ENCODE measurements at regions not wholly inside any gene's neighbourhood (a gene's known extent, or its start where the extent isn't known, plus 50 kb on each side); places are given as distances from the start of the nearest gene placed in this dataset.

DNA sequence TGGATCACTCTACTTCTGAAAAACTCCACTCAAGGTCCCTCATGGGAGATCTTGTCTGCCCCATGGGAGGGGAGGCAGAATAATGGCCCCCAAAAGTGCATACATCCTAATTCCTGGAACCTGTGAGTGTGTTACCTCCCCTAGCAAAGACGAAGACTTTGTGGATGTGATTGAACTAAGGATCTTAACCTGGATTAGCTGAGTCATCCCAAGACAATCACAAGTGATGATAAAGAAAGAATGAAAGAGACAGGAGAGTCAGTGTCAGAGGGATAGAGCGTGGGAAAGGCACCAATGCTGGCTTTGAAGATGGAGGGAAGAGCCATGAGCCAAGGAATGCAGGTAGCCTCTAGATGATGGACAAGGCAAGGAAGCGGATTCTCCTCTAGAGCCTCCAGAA is 374.7 kb upstream of the DYNLRB2 start:
- TF ChIP-seq POLR2A (IDR thresholded peaks at IDR 0.05) = no peak
- TF ChIP-seq, protein P1, sequence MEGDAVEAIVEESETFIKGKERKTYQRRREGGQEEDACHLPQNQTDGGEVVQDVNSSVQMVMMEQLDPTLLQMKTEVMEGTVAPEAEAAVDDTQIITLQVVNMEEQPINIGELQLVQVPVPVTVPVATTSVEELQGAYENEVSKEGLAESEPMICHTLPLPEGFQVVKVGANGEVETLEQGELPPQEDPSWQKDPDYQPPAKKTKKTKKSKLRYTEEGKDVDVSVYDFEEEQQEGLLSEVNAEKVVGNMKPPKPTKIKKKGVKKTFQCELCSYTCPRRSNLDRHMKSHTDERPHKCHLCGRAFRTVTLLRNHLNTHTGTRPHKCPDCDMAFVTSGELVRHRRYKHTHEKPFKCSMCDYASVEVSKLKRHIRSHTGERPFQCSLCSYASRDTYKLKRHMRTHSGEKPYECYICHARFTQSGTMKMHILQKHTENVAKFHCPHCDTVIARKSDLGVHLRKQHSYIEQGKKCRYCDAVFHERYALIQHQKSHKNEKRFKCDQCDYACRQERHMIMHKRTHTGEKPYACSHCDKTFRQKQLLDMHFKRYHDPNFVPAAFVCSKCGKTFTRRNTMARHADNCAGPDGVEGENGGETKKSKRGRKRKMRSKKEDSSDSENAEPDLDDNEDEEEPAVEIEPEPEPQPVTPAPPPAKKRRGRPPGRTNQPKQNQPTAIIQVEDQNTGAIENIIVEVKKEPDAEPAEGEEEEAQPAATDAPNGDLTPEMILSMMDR (IDR thresholded peaks at IDR 0.05) = no peak
